ENCODE measurements at regions not wholly inside any gene's neighbourhood (a gene's known extent, or its start where the extent isn't known, plus 50 kb on each side); places are given as distances from the start of the nearest gene placed in this dataset.

GRCh38 chr5:56588636-56589480 is 226.5 kb upstream of the MAP3K1 start:
- ChIA-PET POLR2A (interaction anchor here (0.6 to 4.1 kb wide), 13 partner anchors 9 to 228 kb away, joined by 3 to 14 read pairs (median 5); no protein-coding TSS in a partner anchor), CTCF (no interaction called here)
- ATAC-seq (ENCODE audit: poor library complexity) (peak; percentile 72), DNase-seq (peak; percentile 32 to 92 (median 60))
- Histone ChIP-seq H3K9me3 (ENCODE audit: control insufficient read depth in 1 of 2, insufficient read depth in 1 of 2, low read length in 2 of 2) (no peaks in the 10 kb centered on the region), H3K4me3 (ENCODE audit: low read length) (no peak overlapping the region), H3K4me1 (ENCODE audit: insufficient read depth, low read length) (peaks cover 51% of the 10 kb centered on the region), H3K36me3 (ENCODE audit: insufficient read depth, low read length) (no peaks in the 10 kb centered on the region), H3K27me3 (ENCODE audit: control insufficient read depth in 1 of 2, insufficient read depth in 2 of 2, low read length in 2 of 2) (no peaks in the 10 kb centered on the region), H3K27ac (ENCODE audit: low read depth in 1 of 2, low read length in 2 of 2) (peak overlapping the region; percentile 60 to 95)
- H3K27ac Mint-ChIP-seq: peak overlapping the region; percentile 87
- no peaks in the 10 kb centered on the region for H3K9me3 Mint-ChIP-seq
- H3K36me3 Mint-ChIP-seq (ENCODE audit: low read depth): no peaks in the 10 kb centered on the region
- peaks cover 62% of the 10 kb centered on the region for H3K4me1 Mint-ChIP-seq (ENCODE audit: low read depth)
- H3K4me3 Mint-ChIP-seq: peak overlapping the region; percentile 52
- intact Hi-C loops (cut with DNase I, micrococcal nuclease): loop anchor here in 1 of 2 experiments (5.0 kb wide), 2 partner anchors 112 to 228 kb away; partner anchors contain the start of gene MAP3K1
- TF ChIP-seq CTCF (IDR thresholded peaks at IDR 0.05): no peak
- no peaks in the 10 kb centered on the region for H3K27me3 Mint-ChIP-seq

- H3K9me3 Mint-ChIP-seq: no peaks in the 10 kb centered on the region
- POLR2A ChIA-PET: interaction anchor here (0.7 to 4.1 kb wide), 11 partner anchors 9 to 226 kb away, joined by 3 to 14 read pairs (median 5); no protein-coding TSS in a partner anchor
- no peak overlapping the region for H3K4me3 ChIP-seq (ENCODE audit: low read length)
- no peak for TF ChIP-seq CTCF (IDR thresholded peaks at IDR 0.05)
- H3K36me3 ChIP-seq (ENCODE audit: insufficient read depth, low read length): no peaks in the 10 kb centered on the region
- no peak for DNase-seq
- H3K27me3 ChIP-seq (ENCODE audit: control insufficient read depth in 1 of 2, insufficient read depth in 2 of 2, low read length in 2 of 2): no peaks in the 10 kb centered on the region
- no peaks in the 10 kb centered on the region for H3K9me3 ChIP-seq (ENCODE audit: control insufficient read depth in 1 of 2, insufficient read depth in 1 of 2, low read length in 2 of 2)
- peak overlapping the region; percentile 26 for H3K4me3 Mint-ChIP-seq
- peaks cover 51% of the 10 kb centered on the region for H3K4me1 ChIP-seq (ENCODE audit: insufficient read depth, low read length)
- H3K27me3 Mint-ChIP-seq: no peaks in the 10 kb centered on the region
- H3K36me3 Mint-ChIP-seq (ENCODE audit: low read depth): no peaks in the 10 kb centered on the region
- peak overlapping the region; percentile 87 for H3K27ac Mint-ChIP-seq
- CTCF ChIA-PET: no interaction called here
- peaks cover 65% of the 10 kb centered on the region for H3K4me1 Mint-ChIP-seq (ENCODE audit: low read depth)
- no peak for ATAC-seq (ENCODE audit: poor library complexity)
- peak overlapping the region; percentile 57 to 95 for H3K27ac ChIP-seq (ENCODE audit: low read depth in 1 of 2, low read length in 2 of 2)
- intact Hi-C loops (cut with DNase I, micrococcal nuclease): loop anchor here in 1 of 2 experiments (5.0 kb wide), 2 partner anchors 111 to 229 kb away; partner anchors contain the start of gene MAP3K1
These were observed 227.2 kb upstream of the MAP3K1 start for GRCh38 chr5:56588131-56588487.

GRCh38 chr5:56587381-56588130 is 227.8 kb upstream of the MAP3K1 start:
- Mint-ChIP-seq H3K27ac (peak overlapping the region; percentile 87), H3K9me3 (no peaks in the 10 kb centered on the region), H3K36me3 (ENCODE audit: low read depth) (no peaks in the 10 kb centered on the region), H3K4me1 (ENCODE audit: low read depth) (peaks cover 63% of the 10 kb centered on the region), H3K4me3 (peak overlapping the region; percentile 26), H3K27me3 (no peaks in the 10 kb centered on the region)
- no peaks in the 10 kb centered on the region for H3K9me3 ChIP-seq (ENCODE audit: control insufficient read depth in 1 of 2, insufficient read depth in 1 of 2, low read length in 2 of 2)
- CTCF ChIA-PET: no interaction called here
- no peak overlapping the region for H3K4me3 ChIP-seq (ENCODE audit: low read length)
- no peaks in the 10 kb centered on the region for H3K36me3 ChIP-seq (ENCODE audit: insufficient read depth, low read length)
- peaks cover 51% of the 10 kb centered on the region for H3K4me1 ChIP-seq (ENCODE audit: insufficient read depth, low read length)
- intact Hi-C loops (cut with DNase I, micrococcal nuclease): loop anchor here in 1 of 2 experiments (2.0 to 5.0 kb wide), 3 partner anchors 51 to 230 kb away; partner anchors contain the start of gene MAP3K1
- ATAC-seq (ENCODE audit: poor library complexity) (peak; percentile 60), DNase-seq (peak in 4 of 14 experiments; percentile 42 to 72 (median 58))
- no peak for TF ChIP-seq CTCF (IDR thresholded peaks at IDR 0.05)
- H3K27me3 ChIP-seq (ENCODE audit: control insufficient read depth in 1 of 2, insufficient read depth in 2 of 2, low read length in 2 of 2): no peaks in the 10 kb centered on the region
- H3K27ac ChIP-seq (ENCODE audit: low read depth in 1 of 2, low read length in 2 of 2): peak overlapping the region; percentile 57 to 95
- POLR2A ChIA-PET: interaction anchor here (0.7 to 4.1 kb wide), 5 partner anchors 9 to 149 kb away, joined by 3 to 14 read pairs (median 5); no protein-coding TSS in a partner anchor

Measured in CD4-positive, alpha-beta T cell (primary cell).